Body of pancreas (tissue), 4 donors: ENCODE measurements at regions not wholly inside any gene's neighbourhood (a gene's known extent, or its start where the extent isn't known, plus 50 kb on each side); places are given as distances from the start of the nearest gene placed in this dataset.
A peak's percentile ranks its signal among the peaks of the same experiment; 100 is the strongest.

Experiments used
- ATAC-seq: fragments of 150-250 bp; one replicate; pipeline ENCODE4 v1.9.1; 2016
- DNase-seq, 4 donors: peaks; one replicate each; pipeline ENCODE4 v3.0.0-alpha.2; 2019
- H3K27ac ChIP-seq, 4 donors: fragments of 200-600 bp; sonication (generic); 1 replicate in 3 of 4; 2 replicates in 1 of 4; pipeline versions ENCODE4 v1.5.1 to v1.6.1; 2016 to 2019; ENCODE audit warnings: mild to moderate bottlenecking in 1 of 4, mixed read lengths in 1 of 4, moderate library complexity in 1 of 4
- H3K27me3 ChIP-seq, 2 donors: fragments of 200-600 bp; sonication (generic); one replicate each; pipeline ENCODE4 v1.6.0; 2016; ENCODE audit warnings: mild to moderate bottlenecking in 1 of 2
- H3K36me3 ChIP-seq, 2 donors: fragments of 200-600 bp; sonication (generic); replicated peaks in 1 of 2; 2 replicates each; pipeline ENCODE4 v1.5.1; 2016; ENCODE audit warnings: low read depth in 2 of 2; ENCODE audit not compliant: insufficient read depth in 1 of 2
- H3K4me1 ChIP-seq: fragments of 200-600 bp; sonication (generic); one replicate; pipeline ENCODE4 v1.6.0; 2016
- H3K4me3 ChIP-seq, 2 donors: fragments of 200-600 bp; sonication (generic); 1 replicate in 1 of 2; 2 replicates in 1 of 2; pipeline ENCODE4 v1.5.1; 2016 to 2019
- H3K9me3 ChIP-seq, 3 donors: fragments of 200-600 bp; sonication (generic); 1 replicate in 2 of 3; 2 replicates in 1 of 3; pipeline ENCODE4 v1.5.1; 2016
- POLR2A ChIP-seq, 3 donors: fragments of 450-650 bp; IDR thresholded peaks; one replicate each; pipeline ENCODE4 v1.6.1; 2016; ENCODE audit warnings: antibody characterized with exemption in 3 of 3, mild to moderate bottlenecking in 2 of 3
- WGBS, 2 donors: methylation state at CpG; one replicate each; pipeline ENCODE4 v1.1.5; 2017; 5-methylcytosine and 5-hydroxymethylcytosine counted together
- intact Hi-C: fragments of 100-400 bp; cut with DNase I; formaldehyde crosslinking; loops from one replicate; pipeline ENCODE4 v1.15.1; 2023
- TF ChIP-seq, protein P1 (sequence below), 7 experiments: fragments of 450-650 bp in 4 of 7; fragments of 200-600 bp in 3 of 7; sonication (generic) in 3 of 7; IDR thresholded peaks; one replicate each; pipeline ENCODE4 v1.5.1; 2016 to 2019; ENCODE audit warnings: antibody characterized with exemption in 7 of 7

DNA sequence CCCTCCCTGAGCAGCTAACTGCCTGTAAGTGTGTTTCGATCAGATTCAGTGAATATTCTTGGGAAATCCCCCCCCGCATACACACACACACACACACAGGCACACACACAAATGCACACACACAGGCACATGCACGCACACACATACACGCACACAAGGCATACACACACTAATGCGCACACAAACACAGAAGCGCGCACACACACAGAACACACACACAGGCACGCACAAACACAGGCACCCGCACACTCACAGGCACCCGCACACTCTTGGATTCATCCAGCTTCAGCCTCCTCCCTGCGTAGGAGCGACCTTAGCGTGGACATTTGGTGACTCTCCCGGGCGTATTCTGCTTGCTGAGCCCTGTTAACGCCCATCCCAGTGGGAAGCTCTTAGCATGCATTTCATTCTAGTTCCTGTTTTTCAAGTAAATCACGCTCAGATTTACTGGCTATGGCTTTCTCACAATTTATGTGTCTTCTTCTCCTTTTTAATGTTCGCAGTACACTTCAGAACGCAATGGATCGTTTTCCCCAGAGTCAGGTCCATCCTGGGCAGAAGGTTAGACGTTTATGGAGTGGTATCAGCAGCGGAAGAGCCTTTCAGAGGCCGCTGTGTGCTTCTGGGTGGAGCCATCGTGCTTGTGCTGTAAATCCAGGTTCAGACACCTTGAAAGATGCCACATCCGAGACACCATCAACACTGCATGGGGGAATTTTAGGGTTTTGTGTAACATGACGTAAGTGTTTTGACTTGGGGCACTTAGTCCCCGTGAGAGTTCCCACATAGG, 656.6 kb downstream of the GALR1 start:
- Histone ChIP-seq H3K27ac (no peak overlapping the region), H3K9me3 (no peaks in the 10 kb centered on the region), H3K36me3 (no peaks in the 10 kb centered on the region), H3K4me3 (no peak overlapping the region), H3K4me1 (no peaks in the 10 kb centered on the region), H3K27me3 (no peaks in the 10 kb centered on the region)
- 63 to 65% methylated on average over 23 to 27 of the region's 27 CpGs for WGBS, 2 donors
- intact Hi-C loops: no loop called here
- DNase-seq (no peak), ATAC-seq (no peak)
- no peak for TF ChIP-seq POLR2A (IDR thresholded peaks at IDR 0.05)
- TF ChIP-seq, protein P1, sequence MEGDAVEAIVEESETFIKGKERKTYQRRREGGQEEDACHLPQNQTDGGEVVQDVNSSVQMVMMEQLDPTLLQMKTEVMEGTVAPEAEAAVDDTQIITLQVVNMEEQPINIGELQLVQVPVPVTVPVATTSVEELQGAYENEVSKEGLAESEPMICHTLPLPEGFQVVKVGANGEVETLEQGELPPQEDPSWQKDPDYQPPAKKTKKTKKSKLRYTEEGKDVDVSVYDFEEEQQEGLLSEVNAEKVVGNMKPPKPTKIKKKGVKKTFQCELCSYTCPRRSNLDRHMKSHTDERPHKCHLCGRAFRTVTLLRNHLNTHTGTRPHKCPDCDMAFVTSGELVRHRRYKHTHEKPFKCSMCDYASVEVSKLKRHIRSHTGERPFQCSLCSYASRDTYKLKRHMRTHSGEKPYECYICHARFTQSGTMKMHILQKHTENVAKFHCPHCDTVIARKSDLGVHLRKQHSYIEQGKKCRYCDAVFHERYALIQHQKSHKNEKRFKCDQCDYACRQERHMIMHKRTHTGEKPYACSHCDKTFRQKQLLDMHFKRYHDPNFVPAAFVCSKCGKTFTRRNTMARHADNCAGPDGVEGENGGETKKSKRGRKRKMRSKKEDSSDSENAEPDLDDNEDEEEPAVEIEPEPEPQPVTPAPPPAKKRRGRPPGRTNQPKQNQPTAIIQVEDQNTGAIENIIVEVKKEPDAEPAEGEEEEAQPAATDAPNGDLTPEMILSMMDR (IDR thresholded peaks at IDR 0.05): no peak

DNA sequence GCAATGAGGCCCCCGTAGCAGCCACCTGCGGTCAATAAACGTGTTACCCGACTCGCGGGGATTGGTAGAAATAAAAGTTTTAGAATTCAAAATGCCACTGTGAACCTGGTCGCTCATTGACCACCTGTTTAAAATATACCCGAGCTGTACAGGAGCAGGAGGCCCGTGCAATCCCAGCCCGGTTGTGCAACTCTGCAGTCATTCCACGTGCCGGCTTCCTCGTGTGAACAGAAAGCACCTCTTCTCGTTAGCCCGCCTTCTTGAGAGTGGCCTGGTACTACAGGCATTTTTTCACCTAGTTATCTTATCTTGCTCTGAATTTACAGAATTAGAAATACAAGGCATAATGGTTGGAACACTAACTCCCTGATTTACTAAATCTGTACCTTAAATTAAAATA, 660.7 kb downstream of the GALR1 start:
- no peak for TF ChIP-seq POLR2A (IDR thresholded peaks at IDR 0.05)
- TF ChIP-seq, protein P1 (IDR thresholded peaks at IDR 0.05): no peak
- no peak for DNase-seq
- no peak for ATAC-seq

DNA sequence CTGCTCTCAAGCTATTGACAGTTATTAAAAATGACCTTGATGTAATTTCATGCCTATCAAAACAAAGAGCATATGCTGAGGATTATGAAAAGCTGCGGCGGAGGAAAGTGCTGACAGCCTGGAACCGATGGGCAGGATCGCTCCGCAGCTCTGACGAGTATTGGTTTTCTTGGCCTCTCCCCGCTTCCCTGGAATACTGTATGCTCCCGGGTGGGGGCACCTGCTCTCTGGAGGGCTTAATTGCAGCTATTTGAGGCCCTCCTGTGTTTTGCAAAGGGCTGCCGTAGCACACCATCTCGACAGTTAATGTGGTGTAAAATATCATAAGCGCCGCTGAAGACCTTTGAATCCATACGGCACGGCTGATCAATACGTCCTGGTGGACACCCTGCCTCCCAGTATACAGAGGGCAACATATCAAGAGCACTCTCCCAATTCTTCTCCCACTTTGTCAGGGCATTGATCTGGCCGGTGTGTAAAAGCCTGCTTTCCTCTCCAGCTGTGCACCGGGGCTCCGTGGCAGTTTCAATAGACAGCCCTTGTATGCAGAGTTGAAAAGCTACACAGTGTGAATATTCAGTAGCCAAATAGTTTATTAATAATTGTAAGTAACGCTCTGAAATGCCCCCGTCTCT, 662.4 kb downstream of the GALR1 start:
- Histone ChIP-seq H3K36me3 (no peaks in the 10 kb centered on the region), H3K27ac (no peak overlapping the region), H3K4me3 (no peak overlapping the region), H3K9me3 (no peaks in the 10 kb centered on the region), H3K4me1 (peaks cover 6% of the 10 kb centered on the region), H3K27me3 (no peaks in the 10 kb centered on the region)
- ATAC-seq: no peak
- DNase-seq: no peak
- TF ChIP-seq POLR2A (IDR thresholded peaks at IDR 0.05): no peak
- TF ChIP-seq, protein P1 (IDR thresholded peaks at IDR 0.05): no peak
- intact Hi-C loops: no loop called here
- WGBS, 2 donors: 20 to 23% methylated on average over 20 of the region's 20 CpGs

More for the DNA sequence above, 660.7 kb downstream of the GALR1 start:
- Histone ChIP-seq H3K36me3 (no peaks in the 10 kb centered on the region), H3K4me1 (peaks cover 6% of the 10 kb centered on the region), H3K9me3 (no peaks in the 10 kb centered on the region), H3K27ac (no peak overlapping the region), H3K27me3 (no peaks in the 10 kb centered on the region), H3K4me3 (no peak overlapping the region)
- intact Hi-C loops: no loop called here
- 70 to 81% methylated on average over 15 of the region's 15 CpGs for WGBS, 2 donors

DNA sequence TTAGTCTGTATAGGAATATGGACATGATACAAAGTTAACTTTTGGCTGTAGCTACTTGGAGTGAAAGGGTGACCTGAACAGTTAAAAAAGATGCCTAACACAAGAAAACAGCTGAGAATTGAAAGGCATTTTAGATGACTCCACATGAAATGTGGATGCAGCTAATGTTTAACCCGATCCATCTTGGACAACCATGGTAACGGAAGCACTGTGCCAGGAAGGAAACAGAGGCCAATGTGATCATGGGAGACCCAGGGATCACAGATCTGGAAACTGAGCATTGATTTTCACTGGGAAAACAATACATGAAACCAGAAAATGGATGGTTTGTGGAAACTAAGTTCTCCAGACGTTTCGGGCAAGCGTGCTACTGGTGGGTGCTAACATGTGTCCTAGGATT, 669.1 kb downstream of the GALR1 start:
- intact Hi-C loops: no loop called here
- 41 to 58% methylated on average over 5 of the region's 5 CpGs for WGBS, 2 donors
- peak in 1 of 4 donors; percentile 6 for DNase-seq

More for the DNA sequence above, 669.1 kb downstream of the GALR1 start:
- Histone ChIP-seq H3K9me3 (no peaks in the 10 kb centered on the region), H3K27me3 (no peaks in the 10 kb centered on the region), H3K36me3 (no peaks in the 10 kb centered on the region), H3K27ac (no peak overlapping the region), H3K4me1 (no peaks in the 10 kb centered on the region), H3K4me3 (no peak overlapping the region)
- no peak for TF ChIP-seq POLR2A (IDR thresholded peaks at IDR 0.05)
- TF ChIP-seq, protein P1 (IDR thresholded peaks at IDR 0.05): no peak
- no peak for ATAC-seq
